ENCODE measurements at regions not wholly inside any gene's neighbourhood (a gene's known extent, or its start where the extent isn't known, plus 50 kb on each side); places are given as distances from the start of the nearest gene placed in this dataset.

GRCh38 chr1:208668991-208669390 lies 424.8 kb upstream of the PLXNA2 start:
- no peak overlapping the region for H3K4me3 Mint-ChIP-seq
- DNase-seq, result no peak

DNA sequence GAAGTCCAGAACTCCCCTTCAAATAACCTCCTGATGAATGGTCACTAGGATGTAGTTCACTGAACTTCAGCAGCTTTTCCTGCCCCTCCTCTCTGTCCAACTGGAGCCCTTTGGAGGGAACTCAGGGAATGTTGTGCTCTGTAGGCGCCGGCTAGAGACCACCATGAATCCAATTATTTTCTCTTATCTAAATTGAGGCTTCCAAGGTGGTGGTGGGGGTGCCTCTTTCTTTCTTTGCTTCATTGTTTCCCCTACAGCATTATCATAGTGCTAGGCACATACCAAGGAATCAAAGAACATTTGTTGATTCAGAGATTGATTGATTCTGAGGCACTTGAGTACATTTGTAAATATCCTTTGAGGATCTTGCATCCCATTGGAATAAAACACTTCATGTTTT lies 426.6 kb upstream of the PLXNA2 start:
- H3K27me3 Mint-ChIP-seq (ENCODE audit: insufficient read depth), result peaks cover under 1% of the 10 kb centered on the region; the same call in 1 of the 2 replicates
- H3K9me3 Mint-ChIP-seq, result no peaks in the 10 kb centered on the region; the same call in none of the 2 replicates
- H3K4me3 Mint-ChIP-seq, result no peak overlapping the region
- no peak for DNase-seq
- no peak overlapping the region for H3K27ac Mint-ChIP-seq
- no peaks in the 10 kb centered on the region for H3K4me1 Mint-ChIP-seq (ENCODE audit: low read depth)
- no peaks in the 10 kb centered on the region for H3K36me3 Mint-ChIP-seq (ENCODE audit: low read depth)
- TF ChIP-seq CTCF (IDR thresholded peaks at IDR 0.05), result no peak

More at GRCh38 chr1:208668991-208669390, 424.8 kb upstream of the PLXNA2 start:
- Mint-ChIP-seq H3K36me3 (ENCODE audit: low read depth) (no peaks in the 10 kb centered on the region), H3K27me3 (ENCODE audit: insufficient read depth) (peaks cover 2% of the 10 kb centered on the region; the same call in 1 of the 2 replicates), H3K9me3 (no peaks in the 10 kb centered on the region; the same call in none of the 2 replicates), H3K27ac (no peak overlapping the region), H3K4me1 (ENCODE audit: low read depth) (no peaks in the 10 kb centered on the region)
- no peak for TF ChIP-seq CTCF (IDR thresholded peaks at IDR 0.05)

- no peak for DNase-seq
- no peak for TF ChIP-seq CTCF (IDR thresholded peaks at IDR 0.05)
- Mint-ChIP-seq H3K36me3 (ENCODE audit: low read depth) (no peaks in the 10 kb centered on the region), H3K9me3 (peaks cover 17% of the 10 kb centered on the region), H3K4me3 (no peak overlapping the region), H3K27me3 (ENCODE audit: insufficient read depth) (peaks cover 2% of the 10 kb centered on the region; the same call in 1 of the 2 replicates), H3K4me1 (ENCODE audit: low read depth) (no peaks in the 10 kb centered on the region), H3K27ac (no peak overlapping the region)
These were observed 437.9 kb upstream of the PLXNA2 start for GRCh38 chr1:208681878-208682663.

DNA sequence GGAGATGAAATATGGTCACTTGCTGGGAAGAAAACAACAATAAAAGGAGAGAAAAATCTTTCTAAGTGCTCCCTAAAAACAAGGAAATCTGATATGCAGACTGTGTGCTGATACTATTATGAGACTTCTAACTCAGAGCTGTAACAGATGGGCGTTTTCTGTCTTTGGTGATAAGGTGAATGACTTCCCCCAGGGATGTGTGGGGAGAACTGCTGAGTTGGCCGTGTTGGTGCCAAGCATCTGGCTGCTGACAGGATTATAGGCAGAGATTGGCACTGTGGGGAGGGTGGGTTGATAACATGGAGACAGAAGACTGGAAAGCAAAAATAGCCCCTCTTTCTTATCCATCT lies 438.5 kb upstream of the PLXNA2 start:
- no peak for TF ChIP-seq CTCF (IDR thresholded peaks at IDR 0.05)

DNA sequence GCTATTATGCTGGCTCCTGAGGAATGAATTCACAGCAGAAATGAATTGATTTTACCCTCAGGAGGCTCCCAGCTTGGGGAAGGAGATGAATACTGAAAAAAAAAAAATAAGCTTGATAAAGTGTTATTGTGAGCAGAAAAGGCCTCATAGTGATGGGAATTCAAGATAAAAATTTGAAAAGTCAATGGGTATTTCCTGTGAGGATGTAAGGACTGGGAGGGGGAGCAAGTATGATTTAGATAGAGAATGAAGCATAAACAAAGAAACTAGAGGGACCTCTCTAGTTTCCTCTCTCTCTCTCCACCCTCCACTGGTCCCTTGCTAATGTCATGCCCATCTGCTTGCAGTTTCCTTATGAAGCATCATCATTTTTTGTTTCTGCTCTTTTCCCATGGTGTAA lies 439.0 kb upstream of the PLXNA2 start:
- no peaks in the 10 kb centered on the region for H3K36me3 Mint-ChIP-seq (ENCODE audit: low read depth)
- no peak for DNase-seq
- peaks cover 17% of the 10 kb centered on the region for H3K9me3 Mint-ChIP-seq
- no peak overlapping the region for H3K4me3 Mint-ChIP-seq
- H3K27ac Mint-ChIP-seq, result no peak overlapping the region
- peaks cover 2% of the 10 kb centered on the region; the same call in 1 of the 2 replicates for H3K27me3 Mint-ChIP-seq (ENCODE audit: insufficient read depth)
- no peaks in the 10 kb centered on the region for H3K4me1 Mint-ChIP-seq (ENCODE audit: low read depth)
- TF ChIP-seq CTCF (IDR thresholded peaks at IDR 0.05), result no peak

More for the DNA sequence above, 438.5 kb upstream of the PLXNA2 start:
- Mint-ChIP-seq H3K36me3 (ENCODE audit: low read depth) (no peaks in the 10 kb centered on the region), H3K27ac (no peak overlapping the region), H3K4me1 (ENCODE audit: low read depth) (no peaks in the 10 kb centered on the region), H3K9me3 (peaks cover 17% of the 10 kb centered on the region), H3K27me3 (ENCODE audit: insufficient read depth) (peaks cover 2% of the 10 kb centered on the region; the same call in 1 of the 2 replicates), H3K4me3 (no peak overlapping the region)
- no peak for DNase-seq

All from HFFc6 (cell line).